NCI-H146 (cell line): ENCODE measurements at regions not wholly inside any gene's neighbourhood (a gene's known extent, or its start where the extent isn't known, plus 50 kb on each side); places are given as distances from the start of the nearest gene placed in this dataset.

Experiments used
- DNase-seq: peaks from one replicate; lab custom pipeline; 2025; lab: John Stamatoyannopoulos, UW

GRCh38 chr1:244948416-244948815, 84.1 kb upstream of the HNRNPU start:
- DNase-seq, result no peak

DNA sequence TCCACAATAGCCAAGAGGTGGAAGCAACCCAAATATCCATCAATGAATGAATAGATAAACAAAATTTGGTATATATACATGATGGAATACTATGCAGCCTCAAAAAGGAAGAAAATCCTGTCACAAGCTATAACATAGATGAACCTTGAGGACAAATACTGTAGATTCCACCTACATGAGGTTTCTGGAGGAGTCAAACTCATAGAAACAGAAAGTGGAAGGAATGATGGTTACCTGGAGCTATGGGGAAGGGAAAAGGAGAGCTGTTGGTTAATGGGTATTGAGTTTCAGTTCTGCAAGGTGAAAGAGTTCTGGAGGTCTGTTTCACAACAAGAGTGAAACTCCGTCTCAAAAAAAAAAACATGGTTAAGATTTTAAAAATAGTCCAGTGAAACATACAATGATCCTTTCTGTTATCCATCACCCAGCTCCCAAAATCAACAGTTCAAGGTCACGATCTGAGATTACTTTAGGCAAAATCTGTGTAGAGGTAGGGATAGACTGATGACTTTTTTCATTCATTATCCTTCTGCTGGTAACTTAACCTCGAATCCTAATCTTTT, 80.8 kb upstream of the HNRNPU start:
- DNase-seq, result no peak

GRCh38 chr1:244941121-244941520, 76.8 kb upstream of the HNRNPU start:
- DNase-seq, result no peak

DNA sequence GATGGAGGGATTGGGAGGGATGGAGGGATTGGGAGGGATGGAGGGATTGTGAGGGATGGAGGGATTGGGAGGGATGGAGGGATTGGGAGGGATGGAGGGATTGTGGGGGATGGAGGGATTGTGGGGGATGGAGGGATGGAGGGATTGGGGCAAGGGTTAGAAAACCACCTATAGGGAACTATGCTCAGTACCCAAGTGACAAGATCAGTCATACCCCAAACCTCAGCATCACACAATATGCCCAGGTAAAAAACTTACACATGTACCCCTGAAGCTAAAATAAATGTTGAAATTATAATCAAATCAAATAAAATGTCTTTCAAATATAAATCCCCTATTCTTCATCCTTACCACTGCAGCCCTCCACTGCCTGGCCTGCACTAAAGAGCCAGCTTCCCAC, 72.8 kb upstream of the HNRNPU start:
- DNase-seq, result no peak

DNA sequence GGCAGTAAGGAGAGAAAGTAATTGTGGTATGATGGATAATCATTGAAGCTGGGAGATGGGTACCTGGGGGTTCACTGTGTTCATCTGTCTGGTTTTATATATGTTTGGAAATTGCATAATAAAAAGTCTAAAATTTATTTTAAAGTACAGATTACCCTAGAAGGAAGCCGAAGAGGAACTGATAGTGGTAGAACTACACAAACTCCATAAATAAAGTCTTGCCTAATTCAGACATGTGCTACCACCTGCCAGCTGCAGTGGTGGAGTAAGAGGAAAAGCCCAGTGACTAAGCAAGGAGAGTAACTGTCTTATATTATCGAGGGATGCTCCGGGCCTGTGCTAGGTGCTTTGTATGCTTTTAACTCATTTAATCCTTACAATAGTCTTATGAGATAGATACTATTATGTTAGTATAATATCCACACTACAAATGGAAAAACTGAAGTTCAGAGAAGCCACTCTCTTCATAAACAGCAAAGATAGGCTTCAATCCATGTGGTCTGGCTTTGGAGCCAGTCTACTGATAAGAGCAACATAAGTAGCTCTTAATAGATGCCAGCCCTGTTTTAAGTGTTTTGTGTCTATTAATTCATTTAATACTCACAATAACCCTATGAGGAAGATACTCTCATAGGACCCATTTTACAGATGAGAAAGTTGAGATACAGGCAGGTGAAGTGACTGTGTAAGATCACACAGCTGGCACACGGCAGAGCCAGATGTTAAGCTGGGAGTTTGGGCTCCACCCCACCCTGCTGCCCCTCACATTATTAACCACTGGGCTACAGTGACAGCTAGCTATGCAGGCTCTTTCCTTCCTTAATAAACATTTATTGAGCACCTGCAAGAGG, 56.8 kb upstream of the HNRNPU start:
- no peak for DNase-seq

DNA sequence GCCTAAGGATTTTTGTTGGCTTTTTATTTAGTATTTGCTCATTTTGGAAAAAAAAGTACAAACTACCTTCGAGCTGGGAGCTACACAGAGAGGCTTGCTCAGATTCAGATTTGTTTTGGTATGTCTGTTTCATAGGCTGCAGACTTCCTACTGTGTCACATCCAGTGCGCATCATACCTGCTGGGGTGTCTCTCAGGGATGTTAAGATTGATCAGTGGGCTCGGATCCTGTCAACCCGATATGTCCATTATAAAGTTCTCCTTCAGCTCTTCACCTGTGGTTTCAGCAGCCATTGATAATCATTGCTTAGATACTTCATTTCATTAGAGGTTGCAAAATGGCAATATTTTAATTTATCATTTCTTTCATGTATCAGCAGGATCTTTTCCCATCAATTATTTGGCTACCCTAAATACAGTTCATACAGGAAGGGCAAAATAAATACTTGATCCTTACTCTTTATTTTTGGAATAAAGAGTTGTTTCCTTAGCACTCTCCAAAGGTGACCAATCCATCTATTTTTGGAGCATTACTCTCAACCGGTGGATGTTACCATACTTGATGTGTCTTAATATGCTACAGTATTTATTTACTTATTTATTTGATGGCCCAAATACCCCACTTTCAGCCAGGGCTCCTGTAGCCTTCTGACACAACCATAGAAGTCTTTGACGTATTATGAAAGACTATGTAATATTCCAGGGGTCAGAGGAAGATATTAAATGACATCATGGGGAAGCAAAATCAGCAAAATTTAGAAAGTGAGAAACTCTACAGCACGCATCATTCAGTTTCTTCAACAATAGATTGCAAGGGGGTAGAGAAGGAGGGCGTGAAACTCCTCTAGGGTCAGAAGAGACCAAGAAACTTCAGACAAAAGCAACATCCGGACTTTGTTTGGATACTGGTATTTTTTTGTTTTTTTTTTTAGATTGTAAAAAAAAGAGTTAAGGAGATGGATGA, 55.3 kb upstream of the HNRNPU start:
- DNase-seq, result peak; percentile 47

- peak; percentile 72 for DNase-seq
These were observed 54.3 kb upstream of the HNRNPU start for GRCh38 chr1:244918421-244919319.

- no peak for DNase-seq
These were observed 52.8 kb upstream of the HNRNPU start for GRCh38 chr1:244917073-244917670.

- DNase-seq, result no peak
These were observed 51.4 kb upstream of the HNRNPU start for GRCh38 chr1:244915736-244916135.

GRCh38 chr1:244914761-244915160, 50.4 kb upstream of the HNRNPU start:
- DNase-seq, result no peak
